ENCODE measurements at regions not wholly inside any gene's neighbourhood (a gene's known extent, or its start where the extent isn't known, plus 50 kb on each side); places are given as distances from the start of the nearest gene placed in this dataset.
"Not testable (repeated sequence)": the region's sequence is repeated elsewhere in the genome, so short reads cannot be mapped to it uniquely, and the experiment has no call there.

GRCh38 chr5:101743000-101743399, 553.1 kb downstream of the SLCO4C1 start:
- TF ChIP-seq POLR2A (IDR thresholded peaks at IDR 0.05; ENCODE audit: extremely low read depth, insufficient read length); CTCF (IDR thresholded peaks at IDR 0.05; ENCODE audit: low read depth, low read length): not testable (repeated sequence)
